ENCODE measurements at regions not wholly inside any gene's neighbourhood (a gene's known extent, or its start where the extent isn't known, plus 50 kb on each side); places are given as distances from the start of the nearest gene placed in this dataset.

DNA sequence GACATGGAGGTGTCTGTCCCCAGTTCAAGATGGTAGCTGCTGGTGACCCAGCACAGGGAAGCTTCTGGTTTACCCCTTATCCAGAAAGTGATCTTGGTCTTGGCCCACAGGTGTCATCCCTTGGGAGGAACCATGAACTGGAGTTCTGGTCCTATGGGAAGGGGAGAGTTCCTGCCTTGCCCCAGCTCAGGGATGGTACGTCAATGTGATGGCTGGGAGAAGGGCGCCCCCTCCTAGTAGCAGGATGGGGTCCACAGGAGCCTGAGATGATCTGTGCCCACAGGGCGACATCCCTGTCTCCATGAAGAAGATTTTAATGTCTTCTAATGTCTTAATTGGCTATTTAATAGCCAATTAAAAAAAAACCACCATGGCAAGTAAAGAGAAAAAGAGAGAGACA, 249.8 kb downstream of the SIPA1L2 start:
- TF ChIP-seq CTCF (IDR thresholded peaks at IDR 0.05): no peak
- TF ChIP-seq EZH2 (IDR thresholded peaks at IDR 0.05): no peak
- no peak for TF ChIP-seq EZH2phosphoT487 (IDR thresholded peaks at IDR 0.05)
